Kidney (tissue), 13 donors: ENCODE measurements at regions not wholly inside any gene's neighbourhood (a gene's known extent, or its start where the extent isn't known, plus 50 kb on each side); places are given as distances from the start of the nearest gene placed in this dataset.

Source experiments
- DNase-seq, 5 donors: peaks; one replicate each; pipeline ENCODE4 v3.0.0-alpha.2; 2013 to 2020
- FAIRE-seq: peaks from 2 replicates; lab custom pipeline; 2012; peaks lifted over from hg19 to GRCh38; lab: Jason Lieb, UNC
- H3K27ac ChIP-seq, 2 donors: one replicate each; pipeline ENCODE4 v1.7.0; 2013; ENCODE audit warnings: low read depth in 2 of 2, low read length in 2 of 2, inconsistent platforms in 1 of 2
- H3K27me3 ChIP-seq: one replicate; pipeline ENCODE4 v1.7.1; 2013; ENCODE audit warnings: low read length, inconsistent platforms; ENCODE audit not compliant: control insufficient read depth, insufficient read depth
- H3K36me3 ChIP-seq, 3 donors: one replicate each; pipeline versions ENCODE4 v1.7.0 to v1.7.1; 2013; ENCODE audit warnings: low read length in 3 of 3, control low read depth in 1 of 3, inconsistent platforms in 1 of 3; ENCODE audit not compliant: insufficient read depth in 3 of 3, control insufficient read depth in 2 of 3
- H3K4me1 ChIP-seq, 3 donors: one replicate each; pipeline versions ENCODE4 v1.7.0 to v1.7.1; 2013; ENCODE audit warnings: low read length in 3 of 3, inconsistent platforms in 1 of 3, low read depth in 1 of 3; ENCODE audit not compliant: control insufficient read depth in 2 of 3, insufficient read depth in 2 of 3
- H3K4me3 ChIP-seq, 3 donors: one replicate each; pipeline versions ENCODE4 v1.7.0 to v1.8.1; 2013; ENCODE audit warnings: low read length in 3 of 3, control low read depth in 1 of 3, inconsistent platforms in 1 of 3
- H3K9ac ChIP-seq, 3 donors: one replicate each; pipeline versions ENCODE4 v1.7.0 to v1.7.1; 2013; ENCODE audit warnings: low read length in 3 of 3, control low read depth in 1 of 3, inconsistent platforms in 1 of 3
- H3K9me3 ChIP-seq, 3 donors: one replicate each; pipeline versions ENCODE4 v1.7.0 to v1.7.1; 2013; ENCODE audit warnings: low read length in 3 of 3, control low read depth in 1 of 3, inconsistent platforms in 1 of 3; ENCODE audit not compliant: control insufficient read depth in 2 of 3, insufficient read depth in 1 of 3
- CTCF ChIP-seq: IDR thresholded peaks from 3 replicates; pipeline ENCODE4 v1.5.1; 2012; ENCODE audit warnings: mild to moderate bottlenecking, moderate library complexity, borderline replicate concordance; ENCODE audit not compliant: insufficient read depth; ENCODE audit errors: extremely low read depth
- intact Hi-C: fragments of 100-400 bp; cut with DNase I; formaldehyde crosslinking; loops from one replicate; pipeline ENCODE4 v1.11.1; 2022
- donor health status: control.
- donor health status: control.
- donor health status: control.
- donor health status: control.
- donor health status: control.
- donor health status: DM: yes; HTN: yes; CAD: no.
- donor health status: Normal renal cell carcinoma (clear cell type).

GRCh38 chr9:100674419-100675122 lies 96.7 kb downstream of the CAVIN4 start:
- FAIRE-seq: no peak

GRCh38 chr9:100679834-100680233 lies 102.0 kb downstream of the CAVIN4 start:
- no peak for FAIRE-seq
- no peak for DNase-seq

More at GRCh38 chr9:100674419-100675122, 96.7 kb downstream of the CAVIN4 start:
- Histone ChIP-seq H3K4me1 (no peaks in the 10 kb centered on the region), H3K36me3 (no peaks in the 10 kb centered on the region), H3K27ac (no peak overlapping the region), H3K27me3 (no peaks in the 10 kb centered on the region), H3K4me3 (no peak overlapping the region), H3K9ac (no peak overlapping the region), H3K9me3 (no peaks in the 10 kb centered on the region)
- intact Hi-C loops: no loop called here
- no peak for TF ChIP-seq CTCF
- DNase-seq: no peak

GRCh38 chr9:100686420-100686819 lies 108.5 kb downstream of the CAVIN4 start:
- FAIRE-seq: no peak
- intact Hi-C loops: no loop called here
- Histone ChIP-seq H3K9ac (no peak overlapping the region), H3K4me1 (no peaks in the 10 kb centered on the region), H3K4me3 (no peak overlapping the region), H3K9me3 (no peaks in the 10 kb centered on the region), H3K36me3 (no peaks in the 10 kb centered on the region), H3K27me3 (no peaks in the 10 kb centered on the region), H3K27ac (no peak overlapping the region)
- no peak for TF ChIP-seq CTCF
- DNase-seq: no peak

More at GRCh38 chr9:100679834-100680233, 102.0 kb downstream of the CAVIN4 start:
- no peak for TF ChIP-seq CTCF
- H3K4me1 ChIP-seq: no peaks in the 10 kb centered on the region
- H3K36me3 ChIP-seq: no peaks in the 10 kb centered on the region
- H3K27ac ChIP-seq: no peak overlapping the region
- no peak overlapping the region for H3K4me3 ChIP-seq
- H3K9ac ChIP-seq: no peak overlapping the region
- H3K9me3 ChIP-seq: no peaks in the 10 kb centered on the region
- H3K27me3 ChIP-seq: no peaks in the 10 kb centered on the region
- intact Hi-C loops: no loop called here
